OCI-LY1 (cell line): ENCODE measurements at regions not wholly inside any gene's neighbourhood (a gene's known extent, or its start where the extent isn't known, plus 50 kb on each side); places are given as distances from the start of the nearest gene placed in this dataset.

Experiments used
- CTCF ChIP-seq: fragments of 200-600 bp; sonication (generic), shearing (Covaris generic); IDR thresholded peaks from 2 replicates; pipeline ENCODE4 v1.5.1; 2017; ENCODE audit warnings: mild to moderate bottlenecking, antibody characterized with exemption, low read length, moderate library complexity, mixed read lengths
- EZH2 ChIP-seq: fragments of 200-600 bp; sonication (generic), shearing (Covaris generic); IDR thresholded peaks from 2 replicates; pipeline ENCODE4 v1.8.0; 2017; ENCODE audit warnings: borderline replicate concordance, mixed run types, mild to moderate bottlenecking, antibody characterized with exemption, low read length, moderate library complexity, mixed read lengths

- TF ChIP-seq CTCF, result no peak
- TF ChIP-seq EZH2, result no peak
Observed at GRCh38 chr4:53951414-53951813, 113.0 kb downstream of the CHIC2 start.
